ENCODE measurements at regions not wholly inside any gene's neighbourhood (a gene's known extent, or its start where the extent isn't known, plus 50 kb on each side); places are given as distances from the start of the nearest gene placed in this dataset.
"Not testable (repeated sequence)": the region's sequence is repeated elsewhere in the genome, so short reads cannot be mapped to it uniquely, and the experiment has no call there.

DNA sequence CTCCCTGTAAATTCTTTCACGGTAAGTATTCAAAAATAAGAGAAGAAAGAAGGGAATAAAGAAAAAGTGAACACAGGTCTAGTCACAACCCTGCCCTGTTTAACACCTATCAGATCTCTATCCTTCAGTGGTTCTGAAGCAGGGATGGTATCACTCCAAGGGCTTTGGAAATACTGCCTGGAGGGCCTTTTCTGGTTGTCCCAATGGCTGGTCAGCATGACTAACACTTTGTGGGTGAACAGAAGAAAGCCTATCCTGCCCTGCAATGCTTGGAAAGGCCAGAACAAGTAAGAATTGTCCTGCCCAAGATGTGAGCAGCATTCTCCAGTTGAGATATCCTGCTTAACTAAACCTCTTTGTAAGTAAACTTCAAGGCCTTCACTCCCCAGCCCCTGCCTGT lies 124.9 kb downstream of the TMEM167A start:
- DNase-seq, result no peak

DNA sequence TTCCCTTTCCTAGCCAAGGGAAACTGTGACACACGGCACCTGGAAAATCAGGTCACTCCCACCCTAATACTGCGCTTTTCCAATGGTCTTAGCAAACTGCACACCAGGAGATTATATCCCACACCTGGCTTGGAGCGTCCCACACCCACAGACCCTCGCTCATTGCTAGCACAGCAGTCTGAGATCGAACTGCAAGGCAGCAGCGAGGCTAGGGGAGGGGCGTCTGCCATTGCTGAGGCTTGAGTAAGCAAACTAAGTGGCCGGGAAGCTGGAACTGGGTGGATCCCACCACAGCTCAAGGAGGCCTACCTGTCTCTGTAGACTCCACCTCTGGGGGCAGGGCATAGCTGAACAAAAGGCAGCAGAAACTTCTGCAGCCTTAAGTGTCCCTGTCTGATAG lies 132.9 kb downstream of the TMEM167A start:
- DNase-seq, result not testable (repeated sequence)

DNA sequence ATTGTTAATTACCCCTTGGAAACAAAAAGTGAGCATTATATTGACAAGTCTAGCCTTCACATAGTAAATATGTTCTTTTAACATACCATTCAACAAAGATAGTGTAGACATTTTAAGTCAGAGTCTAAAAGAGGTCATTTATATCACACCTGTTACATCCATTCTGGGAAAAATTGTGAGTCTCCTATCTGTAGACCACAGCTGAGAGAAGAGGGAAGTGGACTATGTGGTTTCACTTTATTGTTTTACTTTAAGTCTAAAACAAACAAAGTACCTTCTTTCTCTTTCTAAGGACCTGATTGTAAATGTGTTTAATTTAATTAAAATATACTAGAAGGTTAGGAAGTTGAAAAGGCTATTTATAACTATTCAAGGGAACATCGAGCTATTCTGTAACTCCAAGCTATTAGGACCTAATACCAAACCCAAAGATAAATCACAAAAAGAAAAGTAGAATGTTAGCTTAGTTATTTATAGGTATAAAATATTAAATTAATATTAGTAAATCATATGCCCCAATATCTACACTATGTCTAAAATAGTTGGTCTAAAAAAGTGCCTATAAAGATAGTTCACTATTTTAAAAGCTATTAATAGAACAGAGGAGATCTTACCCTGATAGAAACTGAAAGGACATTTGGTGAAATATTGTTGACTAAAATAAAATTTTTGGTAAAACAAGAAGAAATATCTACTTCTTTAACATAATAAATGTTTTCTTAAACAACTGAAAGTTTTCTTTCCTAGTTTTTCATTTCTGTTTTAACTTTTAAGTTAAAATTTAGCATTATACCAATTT lies 134.9 kb downstream of the TMEM167A start:
- no peak for DNase-seq

DNA sequence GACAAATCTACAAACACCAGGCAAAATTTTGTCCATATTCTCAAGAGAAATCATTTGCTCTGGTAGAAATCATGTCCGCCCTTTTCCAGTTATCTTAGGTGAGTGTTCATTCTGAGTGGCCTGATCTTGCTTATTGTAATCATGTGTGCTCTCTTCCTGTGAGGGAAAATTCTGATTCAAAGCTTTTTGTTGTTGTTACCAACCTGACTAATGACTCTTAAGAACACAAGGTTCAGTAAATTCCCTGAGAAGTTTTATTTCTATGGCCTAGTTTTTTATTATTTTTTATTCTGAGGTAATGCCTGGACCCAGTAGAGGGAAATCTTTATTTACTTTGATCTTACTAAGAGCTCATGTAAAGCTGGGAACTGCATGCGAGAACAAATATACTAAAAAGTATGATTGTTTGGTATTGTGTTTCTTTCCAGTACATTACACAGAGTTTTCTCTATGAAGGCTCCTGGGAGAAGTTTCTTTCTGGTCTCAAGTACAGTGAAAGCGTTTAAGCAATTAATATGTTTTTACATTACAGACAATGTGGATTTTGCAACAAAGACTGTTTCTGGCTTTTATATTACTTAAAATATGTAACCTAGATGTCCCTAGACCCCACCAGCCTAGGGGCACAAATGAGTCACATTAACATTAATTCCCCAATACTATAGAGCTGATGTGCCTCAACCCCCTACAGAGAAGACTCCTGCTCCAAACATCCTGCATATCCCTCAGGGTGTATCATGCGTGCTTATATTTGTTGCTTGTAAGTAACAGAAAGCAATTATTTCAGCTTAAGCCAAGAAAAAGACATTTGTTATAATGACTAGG lies 138.1 kb downstream of the TMEM167A start:
- DNase-seq, result no peak

DNA sequence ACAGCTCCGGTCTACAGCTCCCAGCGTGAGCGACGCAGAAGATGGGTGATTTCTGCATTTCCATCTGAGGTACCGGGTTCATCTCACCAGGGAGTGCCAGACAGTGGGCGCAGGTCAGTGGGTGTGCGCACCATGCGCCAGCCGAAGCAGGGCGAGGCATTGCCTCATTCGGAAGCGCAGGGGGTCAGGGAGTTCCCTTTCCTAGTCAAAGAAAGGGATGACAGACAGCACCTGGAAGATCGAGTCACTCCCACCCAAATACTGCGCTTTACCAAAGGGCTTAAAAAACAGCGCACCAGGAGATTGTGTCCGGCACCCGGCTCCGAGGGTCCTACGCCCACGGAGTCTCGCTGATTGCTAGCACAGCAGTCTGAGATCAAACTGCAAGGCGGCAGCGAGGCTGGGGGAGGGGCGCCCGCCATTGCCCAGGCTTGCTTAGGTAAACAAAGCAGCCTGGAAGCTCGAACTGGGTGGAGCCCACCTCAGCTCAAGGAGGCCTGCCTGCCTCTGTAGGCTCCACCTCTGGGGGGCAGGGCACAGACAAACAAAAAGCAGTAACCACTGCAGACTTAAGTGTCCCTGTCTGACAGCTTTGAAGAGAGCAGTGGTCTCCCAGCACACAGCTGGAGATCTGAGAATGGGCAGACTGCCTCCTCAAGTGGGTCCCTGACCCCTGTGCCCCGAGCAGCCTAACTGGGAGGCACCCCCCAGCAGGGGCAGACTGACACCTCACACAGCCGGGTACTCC lies 144.5 kb downstream of the TMEM167A start:
- DNase-seq, result not testable (repeated sequence)

DNA sequence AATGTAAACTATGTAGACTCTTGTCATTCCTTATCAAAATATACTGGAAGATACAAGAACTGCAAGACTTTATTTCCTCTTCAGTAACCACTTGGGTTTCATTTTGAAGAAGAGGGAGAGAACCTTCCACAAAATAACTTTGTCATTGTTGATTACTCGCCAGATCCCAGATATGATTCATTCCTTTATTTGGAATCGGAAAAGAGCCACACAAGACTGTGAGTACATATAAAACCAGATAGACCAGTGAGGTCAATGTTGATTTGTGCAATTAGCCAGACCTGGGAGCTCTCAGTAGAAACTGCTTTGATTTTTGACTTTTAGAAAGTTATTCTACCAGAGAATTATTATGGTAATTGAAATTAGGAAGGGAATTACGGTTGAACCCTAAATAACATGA lies 146.1 kb downstream of the TMEM167A start:
- DNase-seq, result no peak

DNA sequence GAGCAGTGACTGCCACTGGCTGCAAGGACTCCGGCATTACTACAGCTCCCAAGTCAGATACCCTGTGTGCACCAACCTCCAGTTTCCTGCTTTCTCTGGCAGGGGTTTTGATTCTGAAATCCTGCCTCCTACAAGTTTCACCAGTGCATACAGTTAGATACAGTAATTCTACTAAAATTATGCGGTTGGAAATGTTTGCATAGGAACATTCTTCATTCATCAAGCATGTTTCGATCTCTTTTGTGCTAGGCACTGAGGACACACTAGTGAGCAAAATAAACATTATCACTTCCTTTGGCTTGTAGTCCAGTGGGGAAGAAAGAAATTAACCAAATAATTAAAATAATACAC lies 152.2 kb downstream of the TMEM167A start:
- DNase-seq, result no peak

DNA sequence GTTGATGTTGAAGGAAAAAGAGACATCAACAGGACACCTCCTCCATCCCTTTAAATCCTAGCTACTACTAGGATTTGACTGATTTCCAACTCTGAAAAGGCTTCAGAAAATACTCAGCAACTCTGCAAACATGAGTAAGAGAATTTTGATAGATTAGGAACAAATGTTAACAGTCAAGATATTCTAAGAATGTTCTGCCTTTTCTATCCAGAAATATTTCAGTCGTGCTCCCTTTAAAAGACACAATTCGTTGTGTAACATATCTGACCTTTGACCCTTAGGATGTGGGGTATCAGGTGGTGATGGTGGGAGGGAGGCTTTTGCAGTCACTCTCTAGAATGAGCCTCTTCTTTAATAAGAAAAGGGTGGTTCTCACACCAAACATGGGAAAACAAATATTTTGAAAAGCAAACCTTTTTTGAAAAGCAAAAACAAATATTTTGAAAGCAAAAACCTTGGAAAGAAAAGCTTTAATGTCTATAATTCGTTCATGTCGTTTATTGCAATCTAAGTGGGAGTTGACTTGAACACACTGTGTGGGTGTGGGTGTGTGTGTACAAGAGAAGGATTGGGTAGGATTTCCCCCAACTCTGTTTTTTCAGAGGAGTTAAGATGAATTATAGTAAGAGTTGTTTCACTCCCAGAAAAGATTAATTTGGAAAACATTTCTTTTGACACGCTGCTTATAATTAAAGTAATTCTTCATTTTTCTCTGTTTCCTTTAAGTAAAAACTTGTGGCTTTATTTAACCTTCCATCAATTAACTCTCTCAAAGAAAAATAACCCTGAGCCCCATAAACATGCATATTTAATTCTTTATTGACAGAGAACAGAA lies 152.8 kb downstream of the TMEM167A start:
- DNase-seq, result no peak

DNA sequence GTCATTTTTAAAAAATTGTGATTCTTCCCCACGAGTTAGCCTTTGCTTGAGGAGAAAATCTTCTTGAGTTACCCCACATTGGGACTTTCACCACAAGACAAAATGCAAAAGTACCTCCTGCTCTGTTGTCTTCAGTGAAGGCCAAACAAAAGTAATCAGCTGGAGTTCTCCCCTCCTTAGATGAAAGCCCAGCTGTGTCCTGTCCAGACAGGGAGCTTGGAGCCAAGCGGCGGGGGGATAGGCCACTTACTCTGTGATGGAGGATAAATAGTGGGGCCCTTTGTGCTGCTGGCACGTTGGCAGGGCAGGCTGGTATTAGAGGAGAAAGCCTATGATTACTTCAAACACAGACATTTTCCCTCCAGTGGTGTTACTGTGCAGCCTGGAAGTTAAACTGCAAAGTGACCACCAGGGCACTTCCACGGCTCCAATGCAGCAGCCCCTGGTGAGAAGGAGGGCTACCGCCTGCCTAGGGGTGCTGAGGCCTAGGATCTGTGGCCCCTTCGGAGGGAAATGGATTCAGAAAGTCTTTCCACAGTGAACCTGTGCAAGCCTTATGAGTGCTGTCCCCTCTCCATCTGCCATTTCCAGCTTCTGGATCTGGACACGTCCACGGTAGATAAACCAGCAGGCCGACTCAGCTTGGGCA lies 155.0 kb downstream of the TMEM167A start:
- no peak for DNase-seq

DNA sequence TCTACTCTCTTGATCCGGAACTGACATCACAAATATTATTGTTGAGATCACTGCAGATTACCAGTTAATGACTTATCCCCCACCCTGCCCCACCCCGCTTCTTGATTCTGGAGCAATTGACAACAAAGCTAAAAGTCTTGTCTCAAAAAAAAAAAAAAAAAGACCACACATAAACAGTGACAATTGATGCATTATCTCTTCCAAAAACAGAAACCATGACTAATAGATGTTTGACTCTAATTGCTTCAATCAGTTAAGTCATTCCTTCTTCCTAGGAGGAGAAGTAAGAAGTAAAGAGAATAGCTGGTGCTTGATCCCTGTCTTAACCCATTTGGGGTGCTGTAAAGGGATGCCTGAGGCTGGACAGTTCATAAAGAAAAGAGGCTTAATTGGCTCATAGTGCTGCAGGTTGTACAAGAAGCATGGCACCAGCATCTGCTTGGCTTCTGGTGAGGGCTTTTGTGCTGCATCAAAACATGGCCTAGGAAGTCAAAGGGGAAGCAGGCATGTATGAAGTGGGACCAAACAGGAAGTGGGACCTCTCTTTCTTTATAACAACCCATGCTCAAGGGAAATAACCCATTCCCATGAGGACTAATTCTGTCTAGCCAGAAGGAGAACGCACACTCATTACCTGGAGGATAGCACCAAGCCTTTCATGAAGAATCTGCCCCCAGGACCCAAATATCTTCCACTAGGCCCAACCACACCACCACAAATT lies 158.7 kb downstream of the TMEM167A start:
- no peak for DNase-seq

DNA sequence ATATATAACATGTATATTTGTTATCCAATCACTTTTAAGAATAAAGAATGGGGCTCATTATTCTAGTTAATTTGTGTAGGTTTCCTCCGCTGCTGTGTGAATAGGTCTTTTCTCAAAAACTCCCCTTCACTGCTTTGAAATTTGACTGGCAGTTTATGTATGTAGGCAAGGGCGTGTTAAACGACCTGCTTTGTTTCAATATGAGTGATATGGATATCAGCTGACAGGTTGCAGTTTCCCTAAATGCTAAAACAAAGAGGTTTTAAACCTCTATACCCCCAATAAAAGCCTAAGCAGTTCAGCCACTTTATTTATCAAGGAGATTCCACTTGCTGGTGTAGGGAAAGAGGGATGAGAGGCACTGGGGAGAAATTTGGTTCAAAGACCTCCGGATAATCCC lies 159.6 kb downstream of the TMEM167A start:
- DNase-seq, result no peak

DNA sequence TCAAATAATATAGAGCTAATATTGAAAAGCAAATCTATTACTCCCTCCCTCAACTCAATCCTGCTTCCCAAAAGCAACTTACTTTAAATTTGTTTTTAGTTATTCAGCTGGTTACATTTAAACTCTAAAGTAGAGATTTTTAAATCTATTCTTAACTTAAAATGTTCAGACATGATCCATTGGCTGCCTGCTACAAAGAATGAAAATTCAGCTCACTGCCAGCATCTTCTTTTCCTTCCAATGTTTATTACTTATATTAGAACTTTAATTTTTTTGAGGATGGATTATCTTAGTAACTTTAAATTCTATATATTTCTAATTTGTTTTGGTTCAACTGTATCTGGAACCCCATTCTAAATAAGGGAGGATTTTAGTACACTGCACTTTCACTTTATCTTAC lies 163.2 kb downstream of the TMEM167A start:
- DNase-seq, result no peak

DNA sequence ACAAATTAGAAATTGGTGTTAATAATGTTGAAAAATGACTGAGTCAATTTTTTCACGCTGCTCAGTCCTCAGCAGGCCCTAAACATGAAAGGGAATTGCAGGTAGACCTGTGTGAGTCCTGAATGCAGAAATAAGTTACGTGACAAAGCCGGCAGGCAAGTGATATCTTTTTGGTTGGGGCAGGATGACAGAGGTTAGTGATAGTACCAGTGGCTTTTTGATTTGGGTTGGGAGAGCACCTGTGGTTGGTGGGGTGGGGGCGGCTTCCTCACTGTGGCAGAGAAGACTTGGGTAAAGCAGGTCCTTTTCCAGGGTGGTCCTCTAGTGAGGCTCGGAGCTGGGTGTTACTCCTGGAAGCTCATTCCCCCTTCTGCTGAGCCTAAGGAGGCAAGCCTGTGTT lies 164.7 kb downstream of the TMEM167A start:
- DNase-seq, result no peak

DNA sequence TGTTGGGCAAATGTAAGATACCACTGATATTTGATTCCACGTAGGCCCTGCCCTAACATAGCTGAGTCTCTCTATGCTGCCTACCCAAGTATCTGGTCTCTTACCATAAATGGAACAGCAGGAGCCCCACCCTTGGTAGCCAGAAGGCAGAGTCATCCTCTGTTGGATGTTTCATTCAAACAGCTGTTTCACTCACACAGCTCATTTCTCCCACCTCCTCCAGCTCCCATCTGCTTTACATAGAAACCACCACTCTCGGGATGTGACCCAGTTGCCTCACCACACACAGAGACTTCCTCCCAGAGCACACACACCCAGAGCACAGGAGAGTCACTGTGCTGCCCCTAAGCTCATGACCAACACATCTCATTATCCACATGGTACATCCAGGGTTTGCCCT lies 165.3 kb downstream of the TMEM167A start:
- DNase-seq, result no peak

DNA sequence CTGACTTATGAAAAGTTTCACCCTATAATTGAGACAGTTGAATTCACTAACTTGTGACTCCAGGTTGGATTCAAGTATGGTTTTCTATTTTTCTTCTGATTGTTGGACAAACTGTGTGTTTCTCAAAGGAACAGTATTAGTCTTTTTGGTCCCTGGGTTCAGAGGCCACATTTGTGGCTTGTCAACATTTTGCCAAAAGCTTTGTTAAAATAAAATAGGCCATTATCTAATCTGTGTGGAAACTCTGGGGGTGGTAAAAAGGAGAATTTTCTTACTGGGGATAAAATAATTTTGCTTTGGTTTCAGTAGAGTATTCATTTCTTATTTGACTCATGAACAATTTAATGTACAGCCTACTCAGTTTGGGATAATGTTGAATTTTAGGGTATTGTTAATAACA lies 166.3 kb downstream of the TMEM167A start:
- no peak for DNase-seq

DNA sequence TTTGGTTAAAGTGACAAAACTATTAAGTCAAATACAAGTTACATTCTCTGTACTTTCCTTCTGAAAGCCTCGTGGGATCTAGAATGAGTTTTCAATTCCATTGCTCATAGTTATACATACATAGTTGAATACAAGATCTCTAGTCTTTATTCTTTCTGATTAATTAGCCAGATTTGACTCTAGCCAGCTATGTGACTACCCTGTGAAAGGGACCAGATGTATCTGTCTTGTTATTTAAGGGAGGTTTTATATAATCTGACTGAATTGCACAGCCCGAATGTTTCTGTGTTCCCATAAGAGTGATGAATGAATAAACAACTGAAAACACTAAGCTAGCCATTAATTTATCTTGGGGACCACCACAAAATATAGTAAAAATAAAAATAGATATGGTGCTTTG lies 166.7 kb downstream of the TMEM167A start:
- no peak for DNase-seq

DNA sequence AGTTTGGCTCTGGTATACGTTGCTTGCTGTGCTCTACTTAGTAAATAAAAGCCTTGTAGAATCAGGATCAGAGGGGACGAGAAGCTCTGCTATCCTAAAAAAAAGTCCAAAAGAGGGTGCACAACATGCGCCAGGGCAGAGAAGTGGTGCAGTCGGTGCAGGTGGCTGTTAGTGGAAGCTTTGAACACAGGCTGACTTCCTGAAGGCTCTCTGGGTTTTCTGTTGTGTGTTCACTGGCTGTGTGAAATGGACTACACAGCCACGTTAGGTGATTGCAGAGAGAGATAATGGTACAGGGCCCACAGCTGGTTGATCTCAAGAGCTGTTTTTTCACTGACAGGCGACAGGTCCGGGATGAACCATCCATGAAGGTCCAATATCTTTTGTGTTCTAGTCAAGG lies 167.4 kb downstream of the TMEM167A start:
- no peak for DNase-seq

DNA sequence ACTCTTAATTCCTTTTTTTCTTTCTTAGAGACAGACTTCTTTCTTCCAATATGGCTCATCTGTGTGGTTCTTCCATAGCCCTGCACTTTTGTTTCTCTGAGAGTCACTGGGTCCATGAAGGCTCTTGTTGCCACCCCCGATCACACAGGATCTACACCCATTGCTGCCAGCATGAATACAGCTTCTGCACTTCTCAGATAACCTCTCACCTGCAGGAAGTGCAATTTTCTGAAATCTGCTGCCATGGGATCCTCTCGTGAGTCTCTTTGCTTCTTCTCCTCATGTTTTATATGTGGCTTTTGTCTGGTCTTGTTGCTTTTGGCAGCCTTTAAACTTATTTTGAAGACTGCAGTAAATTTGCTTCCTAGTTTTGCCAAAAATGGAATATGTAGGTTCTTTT lies 171.2 kb downstream of the TMEM167A start:
- no peak for DNase-seq

DNA sequence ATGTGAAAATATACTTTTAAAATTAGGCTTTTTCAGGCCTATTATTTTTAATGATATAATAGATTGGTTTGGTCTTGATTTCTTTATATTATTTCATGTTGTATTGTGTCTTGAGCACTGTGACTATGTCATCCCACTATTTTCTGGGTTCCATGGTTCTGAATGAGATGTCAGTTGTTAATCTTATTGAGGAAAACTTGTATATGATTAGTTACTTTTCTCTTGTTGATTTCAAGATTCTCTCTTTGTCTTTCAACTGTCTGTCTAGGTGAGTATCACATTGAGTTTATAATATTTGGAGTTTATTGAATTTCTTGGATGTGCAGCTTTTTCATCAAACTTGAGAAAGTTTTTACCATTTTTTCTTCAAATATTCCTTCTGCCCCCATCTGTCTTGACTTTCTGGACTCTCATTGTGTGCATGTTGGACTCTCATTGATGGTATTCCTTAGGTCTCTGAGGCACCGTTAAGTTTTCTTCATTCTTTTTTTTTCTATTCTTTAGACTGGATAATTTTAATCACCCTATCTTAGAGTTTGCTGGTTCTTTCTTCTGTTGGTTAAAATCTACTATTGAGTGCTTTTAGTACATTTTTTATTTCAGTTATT lies 175.8 kb downstream of the TMEM167A start:
- DNase-seq, result no peak

DNA sequence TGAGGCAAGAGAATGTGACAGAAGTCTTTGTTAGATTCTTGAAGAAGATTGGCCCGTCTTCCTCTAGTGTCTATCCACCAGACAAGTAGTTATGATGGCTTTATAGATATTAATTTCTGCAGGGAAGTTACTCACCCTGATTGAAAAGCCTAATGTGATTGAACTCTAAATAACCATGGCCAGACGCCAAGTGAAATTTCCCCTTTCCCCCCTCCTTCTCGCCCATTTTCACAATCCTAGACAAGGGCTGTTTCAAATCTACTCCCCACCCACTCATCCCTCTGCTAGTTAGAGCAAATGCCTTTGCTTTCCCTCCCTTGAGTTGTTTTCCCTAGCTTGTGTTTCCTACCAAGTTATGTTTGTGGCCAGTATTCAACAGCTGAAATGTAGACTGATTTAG lies 182.5 kb downstream of the TMEM167A start:
- no peak for DNase-seq

DNA sequence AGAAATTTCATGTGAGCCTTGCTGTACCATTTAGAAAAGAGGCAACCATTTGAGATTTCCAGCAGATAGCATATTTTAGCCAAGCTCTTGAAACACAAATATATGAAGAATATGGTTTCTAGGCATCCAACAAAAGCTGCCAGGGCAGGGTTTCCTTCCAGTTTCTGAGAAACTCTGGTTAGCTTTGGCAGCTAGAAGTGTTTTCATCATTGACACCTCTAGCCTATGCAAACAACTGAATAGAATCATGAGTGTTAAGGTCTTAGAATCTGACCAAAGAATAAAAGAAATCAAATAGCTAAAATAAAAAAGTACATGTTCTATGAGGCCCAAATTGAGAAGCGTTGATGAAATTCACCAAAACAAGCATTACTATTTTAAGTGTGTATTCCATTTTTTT lies 188.1 kb downstream of the TMEM167A start:
- DNase-seq, result no peak

All from NCI-H1048 (cell line).